Breast epithelium (tissue), 3 donors: ENCODE measurements at regions not wholly inside any gene's neighbourhood (a gene's known extent, or its start where the extent isn't known, plus 50 kb on each side); places are given as distances from the start of the nearest gene placed in this dataset.

Experiments
- POLR2A ChIP-seq: fragments of 450-650 bp; IDR thresholded peaks from one replicate; pipeline ENCODE4 v1.6.1; 2016; ENCODE audit warnings: antibody characterized with exemption, mild to moderate bottlenecking, moderate library complexity
- POLR2AphosphoS5 ChIP-seq, 3 donors: sonication (generic); formaldehyde crosslinking; IDR thresholded peaks; one replicate each; pipeline ENCODE4 v1.6.1; 2017; ENCODE audit warnings: antibody characterized with exemption in 3 of 3
- TF ChIP-seq, protein P1 (sequence below), 3 donors: fragments of 450-650 bp; IDR thresholded peaks; one replicate each; pipeline ENCODE4 v1.5.1; 2016 to 2017; ENCODE audit warnings: antibody characterized with exemption in 3 of 3, mild to moderate bottlenecking in 3 of 3, moderate library complexity in 3 of 3

DNA sequence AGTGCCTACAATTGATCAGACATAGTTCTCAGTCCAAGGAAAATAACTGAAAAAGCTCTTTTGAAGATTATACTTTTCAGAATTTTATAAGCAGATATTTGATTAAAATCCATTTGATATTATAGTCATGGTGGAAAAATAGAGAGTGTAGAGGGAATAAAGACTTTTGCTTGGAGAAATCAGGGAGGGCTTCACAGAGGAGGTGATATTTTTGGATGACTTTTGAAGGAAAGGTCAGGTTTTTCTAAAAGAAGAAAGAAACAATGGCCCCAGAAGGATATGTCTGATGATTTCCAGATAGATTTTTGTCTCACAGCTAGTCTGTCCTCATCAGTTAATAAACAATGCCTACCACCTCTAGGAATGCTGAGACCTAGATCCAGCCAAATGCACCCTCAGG, 806.3 kb upstream of the CELF2 start:
- TF ChIP-seq, protein P1, sequence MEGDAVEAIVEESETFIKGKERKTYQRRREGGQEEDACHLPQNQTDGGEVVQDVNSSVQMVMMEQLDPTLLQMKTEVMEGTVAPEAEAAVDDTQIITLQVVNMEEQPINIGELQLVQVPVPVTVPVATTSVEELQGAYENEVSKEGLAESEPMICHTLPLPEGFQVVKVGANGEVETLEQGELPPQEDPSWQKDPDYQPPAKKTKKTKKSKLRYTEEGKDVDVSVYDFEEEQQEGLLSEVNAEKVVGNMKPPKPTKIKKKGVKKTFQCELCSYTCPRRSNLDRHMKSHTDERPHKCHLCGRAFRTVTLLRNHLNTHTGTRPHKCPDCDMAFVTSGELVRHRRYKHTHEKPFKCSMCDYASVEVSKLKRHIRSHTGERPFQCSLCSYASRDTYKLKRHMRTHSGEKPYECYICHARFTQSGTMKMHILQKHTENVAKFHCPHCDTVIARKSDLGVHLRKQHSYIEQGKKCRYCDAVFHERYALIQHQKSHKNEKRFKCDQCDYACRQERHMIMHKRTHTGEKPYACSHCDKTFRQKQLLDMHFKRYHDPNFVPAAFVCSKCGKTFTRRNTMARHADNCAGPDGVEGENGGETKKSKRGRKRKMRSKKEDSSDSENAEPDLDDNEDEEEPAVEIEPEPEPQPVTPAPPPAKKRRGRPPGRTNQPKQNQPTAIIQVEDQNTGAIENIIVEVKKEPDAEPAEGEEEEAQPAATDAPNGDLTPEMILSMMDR (IDR thresholded peaks at IDR 0.05) = no peak
- TF ChIP-seq POLR2AphosphoS5 (IDR thresholded peaks at IDR 0.05) (no peak), POLR2A (no peak)
